Endothelial cell of umbilical vein (primary cell): ENCODE measurements at regions not wholly inside any gene's neighbourhood (a gene's known extent, or its start where the extent isn't known, plus 50 kb on each side); places are given as distances from the start of the nearest gene placed in this dataset.

Experiments
- BruUV-seq: library from RNA; stranded (reverse); fragments of 400-500 nt; replicated peaks from 2 replicates; lab custom pipeline; 2021; lab: Mats Ljungman, UMichigan
- CTCF ChIA-PET: fragments of 300-600, 350-600 bp; sonication (Branson Sonifier 250); formaldehyde crosslinking; loops from one replicate; lab custom pipeline; 2021; ENCODE audit warnings: antibody characterized with exemption, inconsistent platforms; lab: Charles Lee
- POLR2A ChIA-PET: fragments of 300-600, 350-600 bp; sonication (Branson Sonifier 250); formaldehyde crosslinking; loops from one replicate; lab custom pipeline; 2021; ENCODE audit warnings: antibody characterized with exemption, inconsistent platforms; lab: Charles Lee
- DNase-seq: peaks from one replicate; pipeline ENCODE4 v3.0.0-alpha.2; 2011; ENCODE audit warnings: low read depth, low spot score
- FAIRE-seq: peaks from 2 replicates; lab custom pipeline; 2011; peaks lifted over from hg19 to GRCh38; lab: Jason Lieb, UNC
- H2AFZ ChIP-seq: 2 replicates; pipeline ENCODE4 v1.6.0; 2012; ENCODE audit warnings: low read depth, low read length, control low read depth, inconsistent platforms
- H3K27ac ChIP-seq: 2 replicates; pipeline ENCODE4 v1.5.1; 2011; ENCODE audit warnings: low read depth, mild to moderate bottlenecking, control low read depth, low read length, moderate library complexity; ENCODE audit not compliant: insufficient read depth
- H3K27me3 ChIP-seq, 2 experiments: 2 replicates each; pipeline versions ENCODE4 v1.6.0 to v1.6.1; 2011; ENCODE audit warnings: low read length in 2 of 2, mixed read lengths in 1 of 2; ENCODE audit not compliant: control insufficient read depth in 2 of 2, insufficient read depth in 2 of 2
- H3K36me3 ChIP-seq, 2 experiments: 2 replicates in 1 of 2; 3 replicates in 1 of 2; pipeline ENCODE4 v1.5.1; 2011; ENCODE audit warnings: low read length in 2 of 2, mild to moderate bottlenecking in 1 of 2, moderate library complexity in 1 of 2; ENCODE audit not compliant: control insufficient read depth in 2 of 2, insufficient read depth in 2 of 2; ENCODE audit errors: extremely low read depth in 1 of 2
- H3K4me1 ChIP-seq: 3 replicates; pipeline ENCODE4 v1.5.1; 2011; ENCODE audit warnings: mild to moderate bottlenecking, low read length; ENCODE audit not compliant: control insufficient read depth, insufficient read depth; ENCODE audit errors: extremely low read depth
- H3K4me2 ChIP-seq: 2 replicates; pipeline ENCODE4 v1.6.1; 2011; ENCODE audit warnings: low read length, control low read depth, mixed read lengths; ENCODE audit not compliant: insufficient read depth
- H3K4me3 ChIP-seq, 3 experiments: fragments of 200-600 bp in 1 of 3; sonication (generic), shearing (Covaris generic) in 1 of 3; replicated peaks in 1 of 3; 2 replicates each; pipeline ENCODE4 v1.5.1; 2011 to 2016; ENCODE audit warnings: control low read depth in 3 of 3, low read length in 3 of 3, mild to moderate bottlenecking in 2 of 3, inconsistent platforms in 1 of 3, low read depth in 1 of 3, moderate library complexity in 1 of 3; ENCODE audit not compliant: insufficient read depth in 1 of 3
- H3K79me2 ChIP-seq: 2 replicates; pipeline ENCODE4 v1.6.0; 2012; ENCODE audit warnings: low read length, inconsistent platforms; ENCODE audit not compliant: control insufficient read depth, insufficient read depth
- H3K9ac ChIP-seq: replicated peaks from 2 replicates; pipeline ENCODE3; 2011; ENCODE audit warnings: low read length, control low read depth; ENCODE audit not compliant: insufficient read depth; ENCODE audit errors: extremely low read depth
- H3K9me1 ChIP-seq: replicated peaks from 3 replicates; pipeline ENCODE4 v1.6.0; 2011; ENCODE audit warnings: mild to moderate bottlenecking, low read length; ENCODE audit not compliant: control insufficient read depth, insufficient read depth; ENCODE audit errors: extremely low read depth
- H3K9me3 ChIP-seq: replicated peaks from 2 replicates; pipeline ENCODE4 v1.5.1; 2012; ENCODE audit warnings: low read length, inconsistent platforms; ENCODE audit not compliant: control insufficient read depth, insufficient read depth
- H4K20me1 ChIP-seq: replicated peaks from 2 replicates; pipeline ENCODE3; 2011; ENCODE audit warnings: mild to moderate bottlenecking, low read length; ENCODE audit not compliant: control insufficient read depth, insufficient read depth; ENCODE audit errors: extremely low read depth
- CTCF ChIP-seq, 2 donors: IDR thresholded peaks; 1 replicate in 1 of 2; 2 replicates in 1 of 2; pipeline ENCODE4 v1.5.1; 2011; ENCODE audit warnings: low read length in 2 of 2, mild to moderate bottlenecking in 2 of 2, moderate library complexity in 2 of 2, control low read depth in 1 of 2, inconsistent platforms in 1 of 2, low read depth in 1 of 2; ENCODE audit not compliant: insufficient read depth in 1 of 2; ENCODE audit errors: extremely low read depth in 1 of 2
- EZH2 ChIP-seq: IDR thresholded peaks from 2 replicates; pipeline ENCODE4 v1.6.1; 2012; ENCODE audit warnings: borderline replicate concordance, low read depth, mild to moderate bottlenecking, moderate library complexity, low read length, inconsistent platforms; ENCODE audit not compliant: severe bottlenecking
- FOS ChIP-seq: IDR thresholded peaks from 2 replicates; pipeline ENCODE4 v1.6.1; 2011; ENCODE audit warnings: mild to moderate bottlenecking, low read length, moderate library complexity, borderline replicate concordance; ENCODE audit not compliant: insufficient read depth
- GATA2 ChIP-seq: IDR thresholded peaks from 2 replicates; pipeline ENCODE4 v1.7.0; 2011; ENCODE audit warnings: low read depth, mild to moderate bottlenecking, moderate library complexity, mixed read lengths, low read length; ENCODE audit not compliant: insufficient read length, insufficient read depth
- JUN ChIP-seq: IDR thresholded peaks from 2 replicates; pipeline ENCODE4 v1.6.1; 2011; ENCODE audit warnings: borderline replicate concordance, low read depth; ENCODE audit not compliant: insufficient read length, insufficient read depth
- MAX ChIP-seq: IDR thresholded peaks from 2 replicates; pipeline ENCODE4 v1.6.1; 2011; ENCODE audit not compliant: insufficient read depth, insufficient read length
- MYC ChIP-seq: IDR thresholded peaks from one replicate; pipeline ENCODE4 v1.6.1; 2011; ENCODE audit warnings: mild to moderate bottlenecking, low read depth, low read length
- POLR2A ChIP-seq: IDR thresholded peaks from 2 replicates; pipeline ENCODE4 v1.6.1; 2012; ENCODE audit warnings: low read depth, mild to moderate bottlenecking, control low read depth, low read length
- POLR2AphosphoS5 ChIP-seq: IDR thresholded peaks from 2 replicates; pipeline ENCODE4 v1.6.1; 2012; ENCODE audit warnings: low read depth, mild to moderate bottlenecking, control low read depth, low read length, moderate library complexity; ENCODE audit not compliant: insufficient read depth
- dilution Hi-C: fragments of 300-500 bp; cut with MboI; formaldehyde crosslinking; loops from one replicate; pipeline ENCODE4 v1.15.0; 2019; ENCODE audit warnings: low sequenced_read_pairs; ENCODE audit not compliant: extremely low pct_ligation_motif_present
- intact Hi-C: fragments of 100-400 bp; cut with micrococcal nuclease; formaldehyde crosslinking; loops from one replicate; pipeline ENCODE4 v1.10.0; 2022

- H3K9me3 ChIP-seq, result peaks cover 3% of the 10 kb centered on the region
- H3K79me2 ChIP-seq, result no peaks in the 10 kb centered on the region
- H3K4me3 ChIP-seq, result no peak overlapping the region
- no peak for TF ChIP-seq MYC
- TF ChIP-seq EZH2, result no peak
- TF ChIP-seq MAX, result no peak
- POLR2A ChIA-PET, result no interaction called here
- BruUV-seq, result no TSS peak
- no peak overlapping the region for H3K9ac ChIP-seq
- no peaks in the 10 kb centered on the region for H3K27me3 ChIP-seq
- no peaks in the 10 kb centered on the region for H4K20me1 ChIP-seq
- no peak overlapping the region for H2AFZ ChIP-seq
- no peaks in the 10 kb centered on the region for H3K36me3 ChIP-seq
- FAIRE-seq (no peak), DNase-seq (no peak)
- intact Hi-C loops, result no loop called here
- no peaks in the 10 kb centered on the region for H3K4me1 ChIP-seq
- dilution Hi-C loops, result no loop called here
- CTCF ChIA-PET, result no interaction called here
- H3K27ac ChIP-seq, result no peak overlapping the region
- no peaks in the 10 kb centered on the region for H3K9me1 ChIP-seq
- no peak overlapping the region for H3K4me2 ChIP-seq
These were observed 211.9 kb downstream of the CDH26 start for GRCh38 chr20:60170116-60170515.

GRCh38 chr20:60171313-60171712, 213.1 kb downstream of the CDH26 start:
- Histone ChIP-seq H3K27ac (no peak overlapping the region), H3K36me3 (no peaks in the 10 kb centered on the region), H3K9ac (no peak overlapping the region), H3K4me3 (no peak overlapping the region), H3K79me2 (no peaks in the 10 kb centered on the region), H2AFZ (no peak overlapping the region), H3K4me1 (no peaks in the 10 kb centered on the region), H3K9me3 (peaks cover 3% of the 10 kb centered on the region), H3K4me2 (no peak overlapping the region), H3K27me3 (no peaks in the 10 kb centered on the region), H3K9me1 (no peaks in the 10 kb centered on the region), H4K20me1 (no peaks in the 10 kb centered on the region)
- POLR2A ChIA-PET, result no interaction called here
- CTCF ChIA-PET, result no interaction called here
- FAIRE-seq (no peak), DNase-seq (no peak)
- no peak for TF ChIP-seq MAX
- TF ChIP-seq EZH2, result no peak
- no peak for TF ChIP-seq CTCF (IDR thresholded peaks at IDR 0.05; ENCODE audit: extremely low read depth in 1 of 2, insufficient read depth in 1 of 2, low read depth in 1 of 2, low read length in 2 of 2)
- no peak for TF ChIP-seq FOS
- no peak for TF ChIP-seq GATA2
- TF ChIP-seq POLR2A, result no peak
- TF ChIP-seq JUN, result no peak
- no peak for TF ChIP-seq POLR2AphosphoS5
- no peak for TF ChIP-seq MYC
- dilution Hi-C loops (no loop called here), intact Hi-C loops (no loop called here)
- no TSS peak for BruUV-seq
